Stimulated activated naive CD8-positive, alpha-beta T cell treated with anti-CD3 and anti-CD28 coated beads, Interleukin-15, Interleukin-2, amounts not matched to agents 100 U/mL and 50 U/mL, for 24 hours (primary cell): ENCODE measurements at regions not wholly inside any gene's neighbourhood (a gene's known extent, or its start where the extent isn't known, plus 50 kb on each side); places are given as distances from the start of the nearest gene placed in this dataset.
"Not testable (repeated sequence)": the region's sequence is repeated elsewhere in the genome, so short reads cannot be mapped to it uniquely, and the experiment has no call there.

Source experiments
- ATAC-seq: fragments of 150-1000 bp; cut with Tn5 transposase; one replicate; pipeline ENCODE4 v1.10.0; 2021
- DNase-seq: peaks from one replicate; pipeline ENCODE4 v3.0.0; 2021

DNA sequence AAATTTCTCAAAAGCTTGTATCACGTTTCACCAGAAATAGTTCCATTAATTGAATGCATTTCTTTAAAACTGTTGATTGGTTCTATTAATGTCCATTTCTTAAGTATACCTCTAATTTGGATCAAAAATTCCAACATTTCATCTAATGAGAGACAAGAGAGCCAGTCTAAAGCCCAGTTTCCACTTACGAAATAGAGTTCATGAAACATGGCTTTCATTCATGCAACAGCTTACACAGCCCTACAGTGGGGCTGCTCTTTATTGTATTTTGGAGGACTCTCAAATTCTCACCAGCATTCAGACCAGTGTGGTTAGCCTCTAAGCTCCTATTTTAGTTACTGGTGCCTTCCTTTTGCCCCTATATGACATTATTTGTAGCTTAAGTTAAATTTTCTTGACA lies 566.9 kb upstream of the RGMB start:
- no peak for DNase-seq

GRCh38 chr5:98209418-98209817 lies 564.0 kb upstream of the RGMB start:
- DNase-seq = no peak
- ATAC-seq = no peak

More for the DNA sequence above, 566.9 kb upstream of the RGMB start:
- no peak for ATAC-seq

DNA sequence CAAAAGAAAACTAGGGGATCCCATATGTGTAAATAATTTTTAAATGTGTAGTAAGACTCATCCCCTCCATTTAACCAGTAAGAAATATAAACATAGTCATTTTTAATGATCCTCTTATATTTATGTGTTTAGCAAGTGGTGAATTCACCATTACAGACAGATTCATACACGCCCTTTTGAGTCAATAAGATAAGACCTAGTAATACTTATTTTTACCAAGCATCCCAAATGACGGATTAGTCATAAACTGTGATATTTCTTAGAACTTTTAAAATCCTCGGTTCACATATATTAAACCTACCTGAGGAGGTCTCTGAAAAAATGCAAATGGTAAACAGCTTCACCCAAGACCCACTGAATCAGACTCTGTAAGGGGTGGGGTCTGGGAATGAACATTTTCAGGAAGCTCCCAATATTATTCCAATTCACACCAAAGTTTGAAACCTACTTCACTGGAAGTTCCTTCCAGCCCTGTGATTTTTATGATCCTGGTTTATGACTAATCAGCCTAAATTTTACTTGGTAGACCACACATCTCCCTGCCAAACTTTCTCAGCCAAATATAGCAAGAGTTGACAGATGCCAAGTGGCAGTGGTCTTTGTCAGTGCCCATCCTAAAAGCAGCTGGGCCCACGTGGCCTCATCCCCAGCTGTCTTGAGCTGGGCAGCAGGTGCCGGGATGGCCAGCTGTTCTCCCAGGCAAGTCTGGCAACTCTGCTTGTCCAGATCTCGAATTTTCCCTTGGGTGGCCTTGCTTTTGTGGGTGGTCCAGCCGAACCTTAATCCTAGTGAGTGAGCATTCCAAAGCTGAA lies 559.0 kb upstream of the RGMB start:
- no peak for ATAC-seq

GRCh38 chr5:98217138-98217537 lies 556.3 kb upstream of the RGMB start:
- ATAC-seq = no peak
- DNase-seq = no peak

More for the DNA sequence above, 559.0 kb upstream of the RGMB start:
- no peak for DNase-seq

DNA sequence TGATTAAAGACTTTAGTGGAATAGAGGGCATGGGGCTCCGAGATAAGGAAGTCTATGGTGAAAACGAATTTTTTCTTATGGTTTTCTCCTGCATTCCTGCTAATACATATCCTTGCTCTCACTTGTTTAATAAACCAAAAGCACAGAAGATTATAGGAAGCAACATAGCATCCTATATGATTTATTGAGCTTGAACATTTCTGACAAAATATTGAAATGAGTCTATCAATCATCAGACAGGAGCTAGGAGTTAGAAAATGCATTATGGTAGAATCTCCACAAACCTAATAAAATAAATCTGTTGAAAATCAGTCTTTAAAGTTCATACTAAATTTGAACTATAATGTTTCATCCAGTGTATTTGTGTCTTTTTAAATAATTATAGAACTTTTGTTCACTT lies 554.6 kb upstream of the RGMB start:
- DNase-seq = no peak
- ATAC-seq = no peak

- no peak for DNase-seq
- peak; percentile 32 for ATAC-seq
Measured at GRCh38 chr5:98227489-98227888, 546.0 kb upstream of the RGMB start.

- no peak for ATAC-seq
- DNase-seq = no peak
Measured at GRCh38 chr5:98231089-98231488, 542.4 kb upstream of the RGMB start.

DNA sequence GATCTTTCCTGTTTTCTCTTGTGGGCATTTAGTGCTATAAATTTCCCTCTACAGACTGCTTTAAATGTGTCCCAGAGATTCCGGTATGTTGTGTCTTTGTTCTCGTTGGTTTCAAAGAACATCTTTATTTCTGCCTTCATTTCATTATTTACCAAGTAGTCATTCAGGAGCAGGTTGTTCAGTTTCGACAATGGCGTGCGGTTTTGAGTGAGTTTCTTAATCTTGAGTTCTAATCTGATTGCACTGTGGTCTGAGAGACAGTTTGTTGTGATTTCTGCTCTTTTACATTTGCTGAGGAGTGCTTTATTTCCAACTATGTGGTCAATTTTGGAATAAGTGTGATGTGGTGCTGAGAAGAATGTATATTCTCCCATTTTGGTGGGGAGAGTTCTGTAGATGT lies 535.7 kb upstream of the RGMB start:
- not testable (repeated sequence) for ATAC-seq, DNase-seq

DNA sequence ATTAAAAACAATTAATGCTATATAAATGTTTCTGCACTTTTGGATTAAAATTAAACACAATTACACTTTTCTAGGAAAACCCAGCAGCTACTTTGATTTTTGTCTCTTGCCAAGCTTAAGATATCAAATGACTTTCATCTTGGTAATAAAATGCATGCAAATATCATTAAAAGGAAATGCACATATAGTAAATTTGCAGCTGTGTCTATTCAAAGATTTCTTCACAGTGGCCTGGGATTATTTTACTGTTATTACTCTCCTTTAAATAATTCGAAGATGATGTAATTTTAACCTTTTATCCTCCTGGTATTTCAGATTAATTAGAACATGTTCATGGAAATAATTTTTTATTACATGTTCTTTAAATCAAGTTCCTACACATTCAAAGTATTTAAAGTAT lies 529.5 kb upstream of the RGMB start:
- no peak for DNase-seq
- no peak for ATAC-seq

DNA sequence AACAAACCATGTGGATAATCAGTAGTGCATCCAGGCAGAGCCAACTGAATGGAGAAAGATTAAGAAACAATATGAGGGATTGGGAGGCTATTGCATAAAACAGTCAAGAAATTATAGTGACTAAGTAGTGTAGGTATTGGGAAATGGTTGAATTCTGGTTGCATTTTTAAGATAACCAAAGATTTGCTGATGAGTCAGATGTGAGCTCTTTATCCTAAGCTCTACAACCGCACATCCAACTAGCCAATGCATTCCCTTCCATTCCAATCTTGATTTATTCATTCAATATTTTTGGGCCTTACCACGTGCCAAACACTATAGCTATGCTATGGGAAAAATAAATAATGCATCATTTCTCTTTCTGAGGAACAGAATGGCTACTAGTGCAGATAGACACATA lies 524.5 kb upstream of the RGMB start:
- DNase-seq (no peak), ATAC-seq (no peak)

- DNase-seq = no peak
- no peak for ATAC-seq
Measured at GRCh38 chr5:98258939-98259338, 514.5 kb upstream of the RGMB start.

- ATAC-seq (no peak), DNase-seq (no peak)
Measured at GRCh38 chr5:98259595-98259994, 513.9 kb upstream of the RGMB start.

- DNase-seq (no peak), ATAC-seq (no peak)
Measured at GRCh38 chr5:98263084-98263483, 510.4 kb upstream of the RGMB start.

GRCh38 chr5:98268162-98268860 lies 505.2 kb upstream of the RGMB start:
- ATAC-seq (no peak), DNase-seq (no peak)

- ATAC-seq (no peak), DNase-seq (no peak)
Measured at GRCh38 chr5:98275980-98276379, 497.5 kb upstream of the RGMB start.

GRCh38 chr5:98282521-98282920 lies 490.9 kb upstream of the RGMB start:
- ATAC-seq (no peak), DNase-seq (no peak)

DNA sequence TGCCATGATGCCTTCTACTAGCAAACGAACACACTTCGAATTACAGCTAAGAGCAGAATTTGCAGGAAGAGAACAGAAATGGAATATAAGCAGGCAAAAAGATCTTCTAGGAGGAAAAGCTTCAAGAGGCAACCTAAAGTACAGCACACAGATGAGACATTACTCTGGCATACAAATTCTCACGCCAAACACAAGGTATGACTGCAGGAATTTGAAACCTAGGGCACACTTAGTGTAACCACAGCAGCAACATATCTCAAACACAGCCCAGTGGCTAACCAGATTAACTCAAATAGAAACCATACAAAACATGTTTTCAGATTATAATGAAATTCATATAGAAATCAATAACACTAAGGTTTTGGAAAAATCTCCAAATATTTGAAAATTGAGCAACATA lies 481.0 kb upstream of the RGMB start:
- no peak for DNase-seq
- no peak for ATAC-seq

GRCh38 chr5:98296426-98296825 lies 477.0 kb upstream of the RGMB start:
- ATAC-seq (no peak), DNase-seq (no peak)

- no peak for DNase-seq
Measured at GRCh38 chr5:98299435-98299834, 474.0 kb upstream of the RGMB start.

DNA sequence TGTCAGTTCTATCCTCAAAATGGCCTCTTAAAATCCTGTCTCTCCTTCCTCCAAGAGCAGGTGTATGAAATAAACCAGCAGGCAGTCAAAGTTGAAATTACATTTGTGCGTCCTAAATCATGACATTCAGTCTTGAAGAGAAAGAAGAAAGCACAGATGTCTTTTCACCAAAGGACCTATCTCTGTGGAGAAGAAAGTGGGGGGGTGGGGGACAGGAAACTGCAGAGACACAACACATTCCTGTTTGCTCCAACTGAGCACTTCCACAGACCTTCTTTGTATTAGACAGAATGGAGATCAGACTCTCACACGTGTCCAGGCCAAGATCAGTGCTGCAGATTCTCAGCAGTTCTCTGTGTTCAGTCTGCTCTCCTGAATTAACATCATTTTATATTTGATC lies 471.9 kb upstream of the RGMB start:
- ATAC-seq (no peak), DNase-seq (no peak)

More at GRCh38 chr5:98299435-98299834, 474.0 kb upstream of the RGMB start:
- no peak for ATAC-seq

- no peak for ATAC-seq
Measured at GRCh38 chr5:98307811-98308210, 465.7 kb upstream of the RGMB start.

DNA sequence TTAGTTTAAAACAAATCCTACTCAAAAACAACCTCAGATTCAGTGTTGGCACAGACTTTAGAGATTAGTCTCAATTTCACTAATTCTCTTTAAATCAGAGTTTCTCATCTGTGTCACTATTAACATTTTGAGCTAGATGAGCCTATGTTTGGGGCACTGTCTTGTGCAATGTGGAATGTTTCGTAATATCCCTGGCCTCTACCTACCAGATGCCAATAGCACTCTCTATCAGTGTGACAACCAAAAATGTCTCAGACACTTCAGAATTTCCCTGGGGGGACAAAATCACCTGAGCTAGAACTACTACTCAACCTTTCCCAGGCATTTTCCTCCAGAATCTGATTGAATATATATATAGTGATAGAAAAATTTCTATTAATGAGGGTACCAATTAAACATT lies 465.2 kb upstream of the RGMB start:
- DNase-seq (no peak), ATAC-seq (no peak)

More at GRCh38 chr5:98307811-98308210, 465.7 kb upstream of the RGMB start:
- DNase-seq = no peak

DNA sequence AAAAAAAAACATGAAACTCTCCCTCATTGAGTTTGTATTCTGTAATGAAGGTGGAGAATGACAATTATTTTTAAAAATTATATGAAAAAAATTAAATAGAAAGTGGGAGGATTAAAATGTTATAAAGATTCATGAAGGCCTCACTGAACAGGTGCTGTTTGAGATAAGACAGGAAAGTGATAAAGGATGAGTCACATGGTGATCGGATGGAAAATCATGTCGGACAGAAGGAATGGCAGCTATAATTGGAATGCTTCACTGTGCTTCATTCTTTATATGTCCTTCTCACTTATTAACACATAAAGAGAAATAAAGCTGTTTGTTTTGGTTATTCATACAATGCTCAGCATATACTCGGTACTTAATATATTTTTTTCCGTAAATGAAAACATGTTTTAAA lies 464.5 kb upstream of the RGMB start:
- ATAC-seq = no peak
- DNase-seq = no peak
